ENCODE measurements at regions not wholly inside any gene's neighbourhood (a gene's known extent, or its start where the extent isn't known, plus 50 kb on each side); places are given as distances from the start of the nearest gene placed in this dataset.
"Not testable (repeated sequence)": the region's sequence is repeated elsewhere in the genome, so short reads cannot be mapped to it uniquely, and the experiment has no call there.

DNA sequence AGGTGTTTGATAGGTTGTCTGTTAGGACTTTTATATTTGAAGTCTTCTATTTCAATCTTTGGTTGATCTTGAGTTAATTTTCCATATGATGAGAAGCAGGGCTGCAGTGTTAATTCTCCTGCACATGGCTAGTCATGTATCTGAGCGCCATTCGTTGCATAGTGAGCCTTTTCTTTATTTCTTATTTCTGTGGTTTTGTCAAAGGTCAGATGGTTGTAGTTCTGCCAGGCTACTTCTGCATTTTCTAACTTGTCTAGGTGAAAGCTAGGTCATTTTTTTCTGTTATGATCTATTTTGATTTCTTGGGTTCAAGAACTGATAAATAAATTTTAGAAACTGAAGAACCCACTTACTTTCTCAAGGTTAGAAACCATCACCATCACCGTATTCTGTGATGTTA lies 56.7 kb downstream of the CCDC74A start:
- intact Hi-C loops (cut with micrococcal nuclease), result no loop called here

DNA sequence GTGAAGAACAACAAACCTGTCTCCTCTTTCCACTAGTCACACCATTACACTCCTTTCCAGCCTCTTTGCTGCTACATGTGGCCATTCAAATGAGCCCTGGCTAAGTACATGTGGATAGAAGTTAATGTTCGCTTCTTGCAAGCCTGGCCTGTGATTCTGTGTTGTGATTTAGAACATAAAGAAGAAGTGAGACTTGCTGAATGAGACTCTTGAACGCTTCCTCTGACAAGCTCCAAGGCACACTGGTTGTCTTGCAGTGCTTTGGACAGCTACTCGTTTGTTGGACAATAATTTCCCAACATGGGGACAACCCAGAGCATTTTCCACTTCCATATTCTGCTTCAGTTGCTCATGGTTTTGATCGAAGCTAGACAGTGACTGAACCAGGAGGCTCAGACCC lies 57.3 kb downstream of the CCDC74A start:
- intact Hi-C loops (cut with micrococcal nuclease), result no loop called here

DNA sequence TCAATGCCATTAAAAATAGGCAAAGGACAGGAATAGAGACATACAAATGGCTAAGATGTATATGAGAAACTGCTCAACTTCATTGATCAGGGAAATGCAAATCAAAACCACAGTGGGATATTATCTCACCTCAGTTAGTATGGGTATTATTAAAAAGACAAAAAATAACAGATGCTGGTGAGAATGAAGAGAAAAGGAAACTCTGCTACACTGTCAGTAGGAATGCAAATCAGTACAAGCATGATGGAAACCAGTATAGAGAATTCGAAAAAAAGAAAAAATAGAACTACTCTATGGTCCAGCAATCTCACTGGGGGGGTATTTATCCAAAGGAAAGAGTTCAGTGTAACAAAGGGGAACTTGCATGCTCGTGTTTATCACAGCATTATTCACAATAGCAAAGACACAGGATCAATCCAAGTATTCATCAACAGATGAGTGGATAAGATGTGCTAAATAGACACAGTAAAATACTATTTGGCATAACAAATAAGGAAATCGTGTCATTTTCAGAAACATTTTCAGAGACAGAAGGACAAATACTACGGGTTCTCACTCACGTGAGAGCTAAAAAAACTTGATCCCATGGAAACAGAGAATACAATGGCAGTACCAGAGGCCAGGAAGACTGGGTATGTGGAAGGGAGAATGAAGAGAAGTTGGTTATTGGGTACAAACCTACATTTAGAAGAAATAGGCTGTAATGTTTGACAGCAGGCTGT lies 60.6 kb downstream of the CCDC74A start:
- intact Hi-C loops (cut with micrococcal nuclease), result no loop called here

DNA sequence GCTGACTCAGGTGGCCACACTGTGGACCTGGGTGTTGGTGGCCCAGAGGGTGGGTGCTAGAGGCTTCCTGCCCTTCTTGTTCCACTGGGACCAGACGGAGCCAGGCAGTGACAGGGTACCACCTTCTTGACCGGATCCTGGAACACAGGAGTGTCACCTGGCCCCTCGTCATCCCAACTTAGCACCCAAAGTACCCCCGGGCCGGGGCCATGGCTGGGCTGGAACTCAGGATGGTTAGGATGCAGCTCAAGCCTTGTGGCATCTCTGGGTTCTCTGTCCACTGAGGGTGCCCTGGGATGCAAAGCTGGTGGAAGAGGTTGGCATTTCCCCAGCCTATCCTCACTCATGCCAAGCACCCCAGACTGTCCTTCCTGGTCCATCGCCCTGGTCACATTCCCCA lies 61.4 kb downstream of the CCDC74A start:
- intact Hi-C loops (cut with micrococcal nuclease), result not testable (repeated sequence)

DNA sequence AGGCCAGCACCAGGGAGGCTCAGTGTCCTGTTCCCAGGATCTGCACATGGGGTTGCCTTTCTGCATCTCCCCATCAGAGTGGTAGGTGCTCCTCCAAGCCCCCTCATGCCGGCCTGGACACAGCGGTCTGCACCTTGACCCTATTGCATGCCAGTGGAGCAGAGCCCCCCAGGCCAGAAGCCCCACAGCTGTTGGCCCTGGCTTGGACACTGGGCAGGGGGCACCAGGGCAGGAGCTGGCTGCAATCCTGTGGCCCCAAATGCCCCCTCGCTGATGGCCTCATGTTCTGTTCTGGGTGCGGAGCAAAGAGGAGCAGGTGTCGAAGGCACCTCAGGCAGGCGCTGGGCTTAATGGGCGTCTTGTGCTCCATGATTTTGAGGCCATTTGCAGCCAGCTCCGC lies 62.7 kb downstream of the CCDC74A start:
- intact Hi-C loops (cut with micrococcal nuclease), result no loop called here

DNA sequence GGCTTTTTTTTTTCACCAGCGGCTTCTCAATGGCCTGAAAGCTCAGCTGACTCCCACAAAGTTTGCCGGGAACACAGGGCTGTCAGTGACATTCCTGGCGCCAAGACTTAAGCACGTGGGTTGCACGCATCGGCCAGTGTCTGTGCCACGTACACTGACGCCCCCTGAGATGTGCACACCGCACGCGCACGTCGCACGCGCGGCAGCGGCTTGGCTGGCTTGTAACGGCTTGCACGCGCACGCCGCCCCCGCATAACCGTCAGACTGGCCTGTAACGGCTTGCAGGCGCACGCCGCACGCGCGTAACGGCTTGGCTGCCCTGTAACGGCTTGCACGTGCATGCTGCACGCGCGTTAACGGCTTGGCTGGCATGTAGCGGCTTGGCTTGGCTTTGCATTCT lies 63.2 kb downstream of the CCDC74A start:
- intact Hi-C loops (cut with micrococcal nuclease), result no loop called here

DNA sequence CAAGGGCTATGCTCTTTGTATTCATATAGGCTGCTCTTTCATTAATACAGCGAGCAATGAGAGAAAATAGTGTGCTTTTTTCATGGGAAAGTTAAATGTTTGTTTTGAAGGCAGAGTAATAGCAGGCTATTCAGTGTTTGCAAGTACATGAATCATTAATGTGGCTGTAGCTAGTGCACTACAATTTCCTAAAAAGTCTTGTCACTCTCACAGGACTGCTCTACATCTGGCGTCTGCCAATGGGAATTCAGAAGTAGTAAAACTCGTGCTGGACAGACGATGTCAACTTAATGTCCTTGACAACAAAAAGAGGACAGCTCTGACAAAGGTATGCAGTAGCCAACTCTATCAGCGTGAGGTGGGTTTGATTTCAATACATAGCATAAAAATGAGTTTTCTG lies 68.9 kb downstream of the CCDC74A start:
- intact Hi-C loops (cut with micrococcal nuclease), result not testable (repeated sequence)

DNA sequence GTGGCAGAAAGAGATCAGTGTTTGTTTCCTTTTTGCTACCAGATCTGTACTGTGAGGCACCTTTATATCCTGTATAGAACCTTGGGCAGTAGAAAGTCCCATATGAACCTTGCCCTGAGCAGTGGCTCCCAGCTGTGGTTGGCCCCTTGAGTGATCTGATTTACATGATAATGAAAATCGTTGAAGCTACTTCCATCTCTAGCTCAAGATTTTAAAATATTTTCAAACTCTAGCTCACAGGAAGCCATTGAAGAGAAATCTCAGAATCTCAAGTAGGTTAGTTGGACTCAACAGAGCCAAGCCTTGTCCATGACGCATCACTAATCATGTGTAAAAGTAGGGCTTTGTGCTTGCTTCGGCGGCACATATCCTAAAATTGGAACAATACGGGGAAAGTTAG lies 74.8 kb downstream of the CCDC74A start:
- intact Hi-C loops (cut with micrococcal nuclease), result not testable (repeated sequence)

DNA sequence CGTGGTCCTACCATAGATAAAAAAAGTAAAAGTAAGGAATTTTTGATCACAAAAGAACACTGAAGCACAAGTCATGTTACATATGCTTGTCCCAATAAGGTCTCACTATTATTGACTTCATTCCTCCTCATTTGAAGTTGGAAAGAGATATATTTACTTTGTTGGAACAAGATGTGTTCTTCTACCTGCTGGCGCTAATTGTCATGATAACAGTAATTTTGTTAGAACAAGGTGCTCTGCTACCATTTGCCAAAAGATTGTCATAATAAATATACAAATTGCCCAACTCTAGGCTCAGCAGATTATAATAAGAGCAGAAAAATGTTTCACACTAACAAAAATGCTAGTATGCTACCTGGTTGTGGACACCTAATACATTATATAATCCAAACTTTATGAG lies 77.0 kb downstream of the CCDC74A start:
- intact Hi-C loops (cut with micrococcal nuclease), result not testable (repeated sequence)

DNA sequence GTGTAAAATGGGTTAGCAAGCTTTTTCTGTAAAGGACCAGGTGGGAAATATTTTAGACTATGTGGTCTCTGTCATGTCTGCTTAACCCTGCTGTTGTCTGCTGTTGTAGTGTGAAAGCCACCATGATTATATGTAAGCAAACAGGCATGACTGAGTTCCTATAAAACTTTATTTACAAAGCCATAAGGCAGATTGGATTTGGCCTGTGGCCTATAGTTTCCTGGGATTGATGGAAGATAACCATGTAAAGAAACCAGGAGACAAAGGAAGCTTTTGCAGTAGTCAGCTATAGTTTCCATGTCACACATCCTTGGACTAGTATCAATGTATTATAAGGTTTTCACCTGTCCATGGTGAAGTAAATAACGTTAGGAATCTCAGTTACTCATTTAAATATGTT lies 78.7 kb downstream of the CCDC74A start:
- intact Hi-C loops (cut with micrococcal nuclease), result not testable (repeated sequence)

DNA sequence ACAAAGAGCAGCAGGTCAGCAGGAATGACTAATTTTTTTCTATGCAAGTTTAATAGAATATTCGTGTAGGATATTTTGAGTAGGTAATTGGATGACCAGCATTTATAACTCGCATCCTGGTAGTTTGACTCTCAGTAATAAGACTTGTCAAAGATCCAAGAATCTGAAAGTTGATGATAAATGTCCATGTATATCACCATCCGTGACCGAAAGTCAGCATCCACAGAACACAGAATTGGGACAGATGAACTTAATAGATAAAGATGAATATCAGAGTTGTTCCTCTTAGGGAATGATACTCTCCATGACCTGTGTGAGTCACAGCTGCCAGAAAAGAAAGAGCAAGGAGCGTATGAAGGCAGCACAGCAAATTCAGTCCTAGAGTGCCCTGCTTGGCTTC lies 79.4 kb downstream of the CCDC74A start:
- intact Hi-C loops (cut with micrococcal nuclease), result not testable (repeated sequence)

DNA sequence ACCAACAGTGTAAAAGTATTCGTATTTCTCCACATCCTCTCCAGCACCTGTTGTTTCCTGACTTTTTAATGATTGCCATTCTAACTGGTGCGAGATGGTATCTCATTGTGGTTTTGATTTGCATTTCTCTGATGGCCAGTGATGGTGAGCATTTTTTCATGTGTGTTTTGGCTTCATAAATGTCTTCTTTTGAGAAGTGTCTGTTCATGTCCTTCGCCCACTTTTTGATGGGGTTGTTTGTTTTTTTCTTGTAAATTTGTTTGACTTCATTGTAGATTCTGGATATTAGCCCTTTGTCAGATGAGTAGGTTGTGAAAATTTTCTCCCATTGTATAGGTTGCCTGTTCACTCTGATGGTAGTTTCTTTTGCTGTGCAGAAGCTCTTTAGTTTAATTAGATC lies 86.9 kb downstream of the CCDC74A start:
- intact Hi-C loops (cut with micrococcal nuclease), result not testable (repeated sequence)

DNA sequence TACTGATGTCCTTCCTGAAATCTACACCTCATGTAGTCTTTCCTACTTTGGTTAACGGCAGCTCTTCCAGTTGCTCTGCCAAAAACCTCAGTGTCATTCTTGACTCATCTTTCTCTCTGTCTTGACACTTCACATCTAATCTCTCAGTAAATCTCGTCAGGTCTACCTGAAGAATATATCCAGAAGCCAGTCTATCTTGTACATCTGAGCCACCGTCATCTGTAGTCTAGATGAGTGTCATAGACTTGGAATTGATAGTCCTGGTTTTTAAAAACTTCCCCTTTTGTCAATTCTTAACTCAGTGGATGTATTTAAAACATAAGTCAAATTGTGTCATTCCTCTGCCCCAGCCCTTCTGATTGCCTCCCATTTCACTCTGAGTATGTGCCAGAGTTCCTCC lies 90.6 kb downstream of the CCDC74A start:
- intact Hi-C loops (cut with micrococcal nuclease), result not testable (repeated sequence)

DNA sequence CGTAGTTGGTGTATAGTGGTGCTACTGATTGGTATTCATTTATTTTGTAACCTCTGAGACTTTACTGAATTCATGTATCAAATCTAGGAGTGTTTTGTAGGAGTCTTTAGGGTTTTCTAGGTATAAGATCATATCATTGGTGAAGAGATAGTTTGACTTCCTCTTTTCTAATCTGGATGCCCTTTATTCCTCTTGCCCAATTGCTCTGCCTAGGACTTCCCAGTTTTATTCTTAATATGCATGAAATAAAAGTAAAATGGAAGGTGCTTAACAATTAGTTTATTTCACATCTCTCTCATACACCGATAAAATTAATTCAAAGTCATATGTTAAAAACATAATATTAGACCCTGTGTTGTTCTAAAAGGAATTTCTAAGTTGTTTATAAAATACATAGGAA lies 95.2 kb downstream of the CCDC74A start:
- intact Hi-C loops (cut with micrococcal nuclease), result not testable (repeated sequence)

DNA sequence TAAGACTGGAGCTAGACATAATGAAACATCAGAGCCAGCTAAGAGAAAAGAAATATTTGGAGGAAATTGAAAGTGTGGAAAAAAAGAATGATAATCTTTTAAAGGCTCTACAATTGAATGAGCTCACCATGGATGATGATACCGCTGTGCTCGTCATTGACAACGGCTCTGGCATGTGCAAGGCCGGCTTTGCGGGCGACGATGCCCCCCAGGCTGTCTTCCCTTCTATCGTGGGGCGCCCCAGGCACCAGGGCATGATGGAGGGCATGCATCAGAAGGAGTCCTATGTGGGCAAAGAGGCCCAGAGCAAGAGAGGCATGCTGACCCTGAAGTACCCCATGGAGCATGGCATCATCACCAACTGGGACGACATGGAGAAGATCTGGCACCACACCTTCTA lies 98.3 kb downstream of the CCDC74A start:
- intact Hi-C loops (cut with micrococcal nuclease), result not testable (repeated sequence)

DNA sequence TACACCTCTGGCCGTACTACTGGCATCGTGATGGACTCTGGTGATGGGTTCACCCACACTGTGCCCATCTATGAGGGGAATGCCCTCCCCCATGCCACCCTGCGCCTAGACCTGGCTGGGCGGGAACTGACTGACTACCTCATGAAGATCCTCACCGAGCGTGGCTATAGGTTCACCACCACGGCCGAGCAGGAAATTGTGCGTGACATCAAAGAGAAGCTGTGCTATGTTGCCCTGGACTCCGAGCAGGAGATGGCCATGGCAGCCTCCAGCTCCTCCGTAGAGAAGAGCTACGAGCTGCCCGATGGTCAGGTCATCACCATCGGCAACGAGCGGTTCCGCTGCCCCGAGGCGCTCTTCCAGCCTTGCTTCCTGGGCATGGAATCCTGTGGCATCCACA lies 98.9 kb downstream of the CCDC74A start:
- intact Hi-C loops (cut with micrococcal nuclease), result not testable (repeated sequence)

DNA sequence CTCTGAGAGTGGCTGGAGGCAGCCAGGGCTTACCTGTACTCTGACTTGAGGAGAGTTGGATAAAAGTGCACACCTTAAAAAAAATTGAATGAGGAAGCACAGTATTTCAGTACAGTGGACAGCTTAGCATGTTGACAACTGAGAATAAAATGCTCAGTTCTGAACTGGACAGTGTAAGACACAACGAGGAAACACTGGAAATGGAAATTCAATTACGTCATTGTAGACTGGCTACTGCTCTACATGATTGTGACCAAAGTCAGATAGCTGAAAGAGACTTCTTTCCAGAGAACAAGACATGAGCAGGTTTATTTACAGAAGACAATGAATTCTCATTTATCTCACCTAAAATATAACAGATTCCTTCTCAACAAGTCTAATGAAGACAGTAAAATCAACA lies 100.1 kb downstream of the CCDC74A start:
- intact Hi-C loops (cut with micrococcal nuclease), result not testable (repeated sequence)

DNA sequence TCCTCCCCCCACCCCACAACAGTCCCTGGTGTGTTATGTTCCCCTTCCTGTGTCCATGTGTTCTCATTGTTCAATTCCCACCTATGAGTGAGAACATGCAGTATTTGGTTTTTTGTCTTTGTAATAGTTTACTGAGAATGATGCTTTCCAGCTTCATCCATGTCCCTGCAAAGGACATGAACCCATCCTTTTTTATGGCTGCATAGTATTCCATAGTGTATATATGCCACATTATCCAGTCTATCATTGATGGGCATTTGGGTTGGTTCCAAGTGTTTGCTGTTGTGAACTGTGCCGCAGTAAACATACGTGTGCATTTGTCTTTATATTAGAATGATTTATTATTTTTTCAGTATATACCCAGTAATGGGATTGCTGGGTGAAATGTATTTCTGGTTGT lies 104.0 kb downstream of the CCDC74A start:
- intact Hi-C loops (cut with micrococcal nuclease), result not testable (repeated sequence)

DNA sequence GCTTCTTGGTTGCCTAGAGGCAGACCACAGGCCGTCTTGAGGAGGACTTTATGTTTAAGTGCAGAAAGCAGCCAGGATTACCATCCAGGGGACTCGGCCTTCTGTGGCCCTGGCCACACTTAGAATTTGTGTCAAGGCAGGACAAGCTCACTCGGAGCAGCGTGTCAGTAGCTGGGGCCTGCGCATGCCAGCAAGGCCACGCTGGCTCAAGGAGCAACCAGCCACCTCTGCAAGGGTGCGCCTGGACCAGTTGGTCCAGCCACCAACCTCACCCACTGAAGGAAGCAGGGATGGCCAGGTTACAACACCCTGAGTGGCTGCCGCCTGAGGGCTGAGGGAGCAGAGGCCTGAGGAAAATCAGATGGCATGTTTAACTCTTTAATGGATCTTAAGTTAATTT lies 105.7 kb downstream of the CCDC74A start:
- intact Hi-C loops (cut with micrococcal nuclease), result not testable (repeated sequence)

DNA sequence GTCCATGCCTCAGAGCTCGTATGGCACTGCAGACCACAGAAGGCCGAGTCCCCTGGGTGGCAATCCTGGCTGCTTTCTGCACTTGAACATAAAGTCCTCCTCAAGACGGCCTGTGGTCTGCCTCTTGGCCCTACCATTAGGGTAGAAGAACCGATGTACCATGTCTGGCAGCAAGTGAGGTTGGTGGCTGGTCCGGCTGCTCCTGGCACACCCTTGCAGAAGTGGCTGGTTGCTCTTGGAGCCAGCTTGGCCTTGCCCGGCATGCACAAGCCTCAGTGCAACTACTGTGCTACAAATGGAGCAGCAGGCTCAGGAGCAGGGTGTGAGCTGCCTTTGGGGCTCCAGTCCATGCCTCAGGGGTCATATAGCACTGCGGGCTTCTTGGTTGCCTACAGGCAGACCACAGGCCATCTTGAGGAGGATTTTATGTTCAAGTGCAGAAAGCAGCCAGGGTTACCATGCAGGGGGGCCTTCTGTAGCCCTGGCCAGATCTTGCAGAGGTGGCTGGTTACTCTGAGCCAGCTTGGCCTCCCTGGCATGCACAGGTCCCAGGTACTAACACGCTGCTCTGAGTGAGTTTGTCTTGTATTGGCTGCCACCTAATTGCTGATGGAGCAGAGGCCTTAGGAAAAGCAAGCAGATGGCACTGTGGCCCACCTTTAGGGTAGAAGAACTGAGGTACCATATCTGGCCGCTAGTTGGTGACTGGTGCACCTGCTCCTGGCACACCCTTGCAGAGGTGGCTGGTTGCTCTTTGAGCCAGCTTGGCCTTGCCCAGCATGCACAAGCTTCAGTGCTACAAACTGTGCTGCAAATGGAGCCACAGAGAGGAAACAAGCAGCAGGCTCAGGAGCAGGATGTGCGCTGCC lies 106.4 kb downstream of the CCDC74A start:
- intact Hi-C loops (cut with micrococcal nuclease), result not testable (repeated sequence)

DNA sequence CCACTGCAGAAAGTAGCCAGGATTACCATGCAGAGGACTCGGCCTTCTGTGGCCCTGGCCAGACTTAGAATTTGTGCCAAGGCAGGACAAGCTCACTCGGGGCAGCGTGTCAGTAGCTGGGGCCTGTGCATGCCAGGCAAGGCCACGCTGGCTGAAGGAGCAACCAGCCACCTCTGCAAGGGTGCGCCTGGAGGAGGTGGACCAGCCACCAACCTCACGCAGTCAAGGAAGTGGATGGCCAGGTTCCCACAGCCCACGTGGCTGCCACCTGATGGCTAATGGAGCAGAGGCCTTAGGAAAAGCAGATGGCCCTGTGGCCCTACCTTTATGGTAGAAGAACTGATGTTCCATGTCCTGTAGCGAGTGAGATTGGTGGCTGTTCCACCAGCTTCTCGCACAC lies 107.9 kb downstream of the CCDC74A start:
- intact Hi-C loops (cut with micrococcal nuclease), result no loop called here

DNA sequence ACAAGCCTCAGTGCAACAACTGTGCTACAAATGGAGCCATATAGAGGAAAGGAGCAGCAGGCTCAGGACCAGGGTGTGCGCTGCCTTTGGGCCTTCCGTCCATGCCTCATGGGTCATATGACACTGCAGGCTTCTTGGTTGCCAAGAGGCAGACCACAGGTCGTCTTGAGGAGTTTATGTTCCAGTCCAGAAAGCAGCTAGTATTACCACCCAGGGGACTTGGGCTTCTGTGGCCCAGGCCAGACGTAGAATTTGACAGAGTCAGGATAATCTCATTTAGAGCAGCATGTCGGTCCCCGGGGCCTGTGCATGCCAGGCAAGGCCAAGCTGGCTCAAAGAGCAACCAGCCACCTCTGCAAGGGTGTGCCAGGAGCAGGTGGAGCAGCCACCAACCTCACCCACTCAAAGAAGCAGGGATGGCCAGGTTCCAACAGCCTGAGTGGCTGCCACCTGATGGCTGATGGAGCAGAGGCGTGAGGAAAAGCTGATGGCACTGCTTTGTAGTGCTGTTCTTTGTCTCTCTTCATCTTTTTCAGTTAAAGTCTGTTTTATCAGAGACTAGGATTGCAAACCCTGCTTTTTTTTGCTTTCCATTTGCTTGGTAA lies 109.1 kb downstream of the CCDC74A start:
- intact Hi-C loops (cut with micrococcal nuclease), result not testable (repeated sequence)
